WTC11 (cell line): ENCODE measurements at regions not wholly inside any gene's neighbourhood (a gene's known extent, or its start where the extent isn't known, plus 50 kb on each side); places are given as distances from the start of the nearest gene placed in this dataset.

Experiments used
- CREB1 ChIP-seq: sonication (generic); formaldehyde crosslinking; IDR thresholded peaks from 2 replicates; pipeline ENCODE4 v1.8.0; 2023; ENCODE audit warnings: mild to moderate bottlenecking, missing genetic modification reagents
- IRF2 ChIP-seq: sonication (generic); formaldehyde crosslinking; IDR thresholded peaks from 2 replicates; pipeline ENCODE4 v1.8.0; 2022; ENCODE audit warnings: low read depth, missing genetic modification reagents, borderline replicate concordance
- KAT7 ChIP-seq: sonication (generic); formaldehyde crosslinking; IDR thresholded peaks from 2 replicates; pipeline ENCODE4 v1.8.1; 2023; ENCODE audit warnings: missing genetic modification reagents, mild to moderate bottlenecking, borderline replicate concordance
- NR2C2 ChIP-seq: sonication (generic); formaldehyde crosslinking; IDR thresholded peaks from 2 replicates; pipeline ENCODE4 v1.8.0; 2022; ENCODE audit warnings: mild to moderate bottlenecking, missing genetic modification reagents
- NR3C1 ChIP-seq: sonication (generic); formaldehyde crosslinking; conservative IDR thresholded peaks from 2 replicates; pipeline ENCODE4 v1.8.1; 2023; ENCODE audit warnings: low read depth, mild to moderate bottlenecking, missing genetic modification reagents
- SOX15 ChIP-seq: fragments of 250-450 bp; sonication (Bioruptor Pico); IDR thresholded peaks from 2 replicates; pipeline ENCODE4 v1.9.0; 2021; ENCODE audit warnings: mild to moderate bottlenecking
- TCF7 ChIP-seq: sonication (generic); formaldehyde crosslinking; IDR thresholded peaks from 2 replicates; pipeline ENCODE4 v1.8.0; 2022; ENCODE audit warnings: mild to moderate bottlenecking, low read depth, missing genetic modification reagents, moderate library complexity
- TEAD1 ChIP-seq: sonication (generic); formaldehyde crosslinking; IDR thresholded peaks from 2 replicates; pipeline ENCODE4 v1.8.0; 2022; ENCODE audit warnings: mild to moderate bottlenecking, missing genetic modification reagents
- TF ChIP-seq, protein P1 (sequence below): fragments of 200-600 bp; IDR thresholded peaks from 2 replicates; pipeline ENCODE4 v1.8.0; 2022; ENCODE audit warnings: antibody characterized with exemption
- TF ChIP-seq, protein P2 (sequence below): sonication (generic); formaldehyde crosslinking; IDR thresholded peaks from 2 replicates; pipeline ENCODE4 v1.8.0; 2022; ENCODE audit warnings: mild to moderate bottlenecking, missing genetic modification reagents
- TF ChIP-seq, protein P3 (sequence below): sonication (generic); formaldehyde crosslinking; IDR thresholded peaks from 2 replicates; pipeline ENCODE4 v1.8.1; 2023; ENCODE audit warnings: mild to moderate bottlenecking, missing genetic modification reagents
- TF ChIP-seq, protein P4 (sequence below): sonication (generic); formaldehyde crosslinking; IDR thresholded peaks from 2 replicates; pipeline ENCODE4 v1.8.0; 2022; ENCODE audit warnings: mild to moderate bottlenecking, missing genetic modification reagents
- TF ChIP-seq, protein P5 (sequence below): sonication (generic); formaldehyde crosslinking; IDR thresholded peaks from 2 replicates; pipeline ENCODE4 v1.8.1; 2023; ENCODE audit warnings: mild to moderate bottlenecking, missing genetic modification reagents, moderate library complexity
- TF ChIP-seq, protein P6 (sequence below): sonication (generic); formaldehyde crosslinking; IDR thresholded peaks from 2 replicates; pipeline ENCODE4 v1.8.1; 2022; ENCODE audit warnings: low read depth, missing genetic modification reagents, borderline replicate concordance

DNA sequence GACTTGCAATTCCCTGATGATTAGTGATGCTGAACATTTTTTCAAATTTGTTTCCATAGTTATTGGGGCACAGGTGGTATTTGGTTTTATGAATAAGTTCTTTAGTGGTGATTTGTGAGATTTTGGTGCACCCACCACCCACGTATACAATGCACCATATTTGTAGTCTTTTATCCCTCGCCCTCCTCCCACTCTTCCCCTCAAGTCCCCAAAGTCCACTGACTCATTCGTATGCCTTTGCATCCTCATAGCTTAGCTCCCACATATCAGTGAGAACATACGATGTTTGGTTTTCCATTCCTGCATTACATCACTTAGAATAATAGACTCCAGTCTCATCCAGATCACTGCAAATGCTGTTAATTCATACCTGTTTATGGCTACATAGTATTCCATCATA is 167.3 kb downstream of the MYLK4 start:
- TF ChIP-seq KAT7 (CRISPR knock-in tag) (no peak), TEAD1 (CRISPR knock-in tag) (no peak), IRF2 (CRISPR knock-in tag) (no peak), NR2C2 (CRISPR knock-in tag) (no peak), NR3C1 (no peak), TCF7 (CRISPR knock-in tag) (no peak), CREB1 (CRISPR knock-in tag) (no peak), SOX15 (CRISPR knock-in tag) (no peak)
- TF ChIP-seq, protein P1, sequence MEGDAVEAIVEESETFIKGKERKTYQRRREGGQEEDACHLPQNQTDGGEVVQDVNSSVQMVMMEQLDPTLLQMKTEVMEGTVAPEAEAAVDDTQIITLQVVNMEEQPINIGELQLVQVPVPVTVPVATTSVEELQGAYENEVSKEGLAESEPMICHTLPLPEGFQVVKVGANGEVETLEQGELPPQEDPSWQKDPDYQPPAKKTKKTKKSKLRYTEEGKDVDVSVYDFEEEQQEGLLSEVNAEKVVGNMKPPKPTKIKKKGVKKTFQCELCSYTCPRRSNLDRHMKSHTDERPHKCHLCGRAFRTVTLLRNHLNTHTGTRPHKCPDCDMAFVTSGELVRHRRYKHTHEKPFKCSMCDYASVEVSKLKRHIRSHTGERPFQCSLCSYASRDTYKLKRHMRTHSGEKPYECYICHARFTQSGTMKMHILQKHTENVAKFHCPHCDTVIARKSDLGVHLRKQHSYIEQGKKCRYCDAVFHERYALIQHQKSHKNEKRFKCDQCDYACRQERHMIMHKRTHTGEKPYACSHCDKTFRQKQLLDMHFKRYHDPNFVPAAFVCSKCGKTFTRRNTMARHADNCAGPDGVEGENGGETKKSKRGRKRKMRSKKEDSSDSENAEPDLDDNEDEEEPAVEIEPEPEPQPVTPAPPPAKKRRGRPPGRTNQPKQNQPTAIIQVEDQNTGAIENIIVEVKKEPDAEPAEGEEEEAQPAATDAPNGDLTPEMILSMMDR, result no peak
- TF ChIP-seq, protein P2, sequence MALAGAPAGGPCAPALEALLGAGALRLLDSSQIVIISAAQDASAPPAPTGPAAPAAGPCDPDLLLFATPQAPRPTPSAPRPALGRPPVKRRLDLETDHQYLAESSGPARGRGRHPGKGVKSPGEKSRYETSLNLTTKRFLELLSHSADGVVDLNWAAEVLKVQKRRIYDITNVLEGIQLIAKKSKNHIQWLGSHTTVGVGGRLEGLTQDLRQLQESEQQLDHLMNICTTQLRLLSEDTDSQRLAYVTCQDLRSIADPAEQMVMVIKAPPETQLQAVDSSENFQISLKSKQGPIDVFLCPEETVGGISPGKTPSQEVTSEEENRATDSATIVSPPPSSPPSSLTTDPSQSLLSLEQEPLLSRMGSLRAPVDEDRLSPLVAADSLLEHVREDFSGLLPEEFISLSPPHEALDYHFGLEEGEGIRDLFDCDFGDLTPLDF (CRISPR knock-in tag), result no peak
- TF ChIP-seq, protein P3, sequence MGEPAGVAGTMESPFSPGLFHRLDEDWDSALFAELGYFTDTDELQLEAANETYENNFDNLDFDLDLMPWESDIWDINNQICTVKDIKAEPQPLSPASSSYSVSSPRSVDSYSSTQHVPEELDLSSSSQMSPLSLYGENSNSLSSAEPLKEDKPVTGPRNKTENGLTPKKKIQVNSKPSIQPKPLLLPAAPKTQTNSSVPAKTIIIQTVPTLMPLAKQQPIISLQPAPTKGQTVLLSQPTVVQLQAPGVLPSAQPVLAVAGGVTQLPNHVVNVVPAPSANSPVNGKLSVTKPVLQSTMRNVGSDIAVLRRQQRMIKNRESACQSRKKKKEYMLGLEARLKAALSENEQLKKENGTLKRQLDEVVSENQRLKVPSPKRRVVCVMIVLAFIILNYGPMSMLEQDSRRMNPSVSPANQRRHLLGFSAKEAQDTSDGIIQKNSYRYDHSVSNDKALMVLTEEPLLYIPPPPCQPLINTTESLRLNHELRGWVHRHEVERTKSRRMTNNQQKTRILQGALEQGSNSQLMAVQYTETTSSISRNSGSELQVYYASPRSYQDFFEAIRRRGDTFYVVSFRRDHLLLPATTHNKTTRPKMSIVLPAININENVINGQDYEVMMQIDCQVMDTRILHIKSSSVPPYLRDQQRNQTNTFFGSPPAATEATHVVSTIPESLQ (CRISPR knock-in tag), result no peak
- TF ChIP-seq, protein P4, sequence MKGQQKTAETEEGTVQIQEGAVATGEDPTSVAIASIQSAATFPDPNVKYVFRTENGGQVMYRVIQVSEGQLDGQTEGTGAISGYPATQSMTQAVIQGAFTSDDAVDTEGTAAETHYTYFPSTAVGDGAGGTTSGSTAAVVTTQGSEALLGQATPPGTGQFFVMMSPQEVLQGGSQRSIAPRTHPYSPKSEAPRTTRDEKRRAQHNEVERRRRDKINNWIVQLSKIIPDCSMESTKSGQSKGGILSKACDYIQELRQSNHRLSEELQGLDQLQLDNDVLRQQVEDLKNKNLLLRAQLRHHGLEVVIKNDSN (CRISPR knock-in tag), result no peak
- TF ChIP-seq, protein P5, sequence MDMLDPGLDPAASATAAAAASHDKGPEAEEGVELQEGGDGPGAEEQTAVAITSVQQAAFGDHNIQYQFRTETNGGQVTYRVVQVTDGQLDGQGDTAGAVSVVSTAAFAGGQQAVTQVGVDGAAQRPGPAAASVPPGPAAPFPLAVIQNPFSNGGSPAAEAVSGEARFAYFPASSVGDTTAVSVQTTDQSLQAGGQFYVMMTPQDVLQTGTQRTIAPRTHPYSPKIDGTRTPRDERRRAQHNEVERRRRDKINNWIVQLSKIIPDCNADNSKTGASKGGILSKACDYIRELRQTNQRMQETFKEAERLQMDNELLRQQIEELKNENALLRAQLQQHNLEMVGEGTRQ, result no peak
- TF ChIP-seq, protein P6, sequence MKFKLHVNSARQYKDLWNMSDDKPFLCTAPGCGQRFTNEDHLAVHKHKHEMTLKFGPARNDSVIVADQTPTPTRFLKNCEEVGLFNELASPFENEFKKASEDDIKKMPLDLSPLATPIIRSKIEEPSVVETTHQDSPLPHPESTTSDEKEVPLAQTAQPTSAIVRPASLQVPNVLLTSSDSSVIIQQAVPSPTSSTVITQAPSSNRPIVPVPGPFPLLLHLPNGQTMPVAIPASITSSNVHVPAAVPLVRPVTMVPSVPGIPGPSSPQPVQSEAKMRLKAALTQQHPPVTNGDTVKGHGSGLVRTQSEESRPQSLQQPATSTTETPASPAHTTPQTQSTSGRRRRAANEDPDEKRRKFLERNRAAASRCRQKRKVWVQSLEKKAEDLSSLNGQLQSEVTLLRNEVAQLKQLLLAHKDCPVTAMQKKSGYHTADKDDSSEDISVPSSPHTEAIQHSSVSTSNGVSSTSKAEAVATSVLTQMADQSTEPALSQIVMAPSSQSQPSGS (CRISPR knock-in tag), result no peak
